ENCODE measurements at regions not wholly inside any gene's neighbourhood (a gene's known extent, or its start where the extent isn't known, plus 50 kb on each side); places are given as distances from the start of the nearest gene placed in this dataset.

DNA sequence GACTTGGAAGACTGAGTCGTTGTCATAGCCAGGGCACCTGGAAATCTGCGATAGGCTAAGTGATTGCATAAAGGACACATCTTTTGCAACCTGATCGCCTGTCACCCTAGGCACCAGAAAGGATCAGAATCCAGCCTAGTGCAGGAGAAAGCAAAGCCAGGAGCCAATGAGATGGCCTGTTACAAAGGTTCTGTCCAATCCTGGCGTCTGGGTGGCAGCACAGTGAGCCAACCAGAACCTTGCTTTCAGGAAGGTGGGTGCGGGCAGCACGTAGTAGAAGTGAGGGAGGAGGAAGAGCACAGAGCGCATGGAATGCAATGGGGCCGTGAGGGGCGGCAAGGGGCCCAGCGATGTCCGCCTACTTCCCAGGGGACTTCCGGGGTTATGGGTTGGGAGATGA lies 120.4 kb upstream of the GGTLC1 start:
- H3K4me3 ChIP-seq, result no peak overlapping the region
- no peaks in the 10 kb centered on the region for H3K9me2 ChIP-seq (replicated peaks; ENCODE audit: insufficient read depth)
- H3K9me3 ChIP-seq (ENCODE audit: low read depth), result no peaks in the 10 kb centered on the region
- H3K4me1 ChIP-seq (ENCODE audit: insufficient read depth), result no peaks in the 10 kb centered on the region
- WGBS (ENCODE audit: low lambda C conversion rate, missing lambda C conversion rate), result 95% methylated on average over 12 of the region's 12 CpGs
- no peak overlapping the region for H2AFZ ChIP-seq
- H3K79me2 ChIP-seq, result no peaks in the 10 kb centered on the region
- H3K4me2 ChIP-seq, result no peak overlapping the region
- no peak overlapping the region for H3K27ac ChIP-seq
- no peak for TF ChIP-seq EZH2 (IDR thresholded peaks at IDR 0.05; ENCODE audit: borderline replicate concordance)
- no peak for TF ChIP-seq EZH2phosphoT487 (IDR thresholded peaks at IDR 0.05; ENCODE audit: low read depth, severe bottlenecking, unreplicated experiment)
- TF ChIP-seq, protein P1, sequence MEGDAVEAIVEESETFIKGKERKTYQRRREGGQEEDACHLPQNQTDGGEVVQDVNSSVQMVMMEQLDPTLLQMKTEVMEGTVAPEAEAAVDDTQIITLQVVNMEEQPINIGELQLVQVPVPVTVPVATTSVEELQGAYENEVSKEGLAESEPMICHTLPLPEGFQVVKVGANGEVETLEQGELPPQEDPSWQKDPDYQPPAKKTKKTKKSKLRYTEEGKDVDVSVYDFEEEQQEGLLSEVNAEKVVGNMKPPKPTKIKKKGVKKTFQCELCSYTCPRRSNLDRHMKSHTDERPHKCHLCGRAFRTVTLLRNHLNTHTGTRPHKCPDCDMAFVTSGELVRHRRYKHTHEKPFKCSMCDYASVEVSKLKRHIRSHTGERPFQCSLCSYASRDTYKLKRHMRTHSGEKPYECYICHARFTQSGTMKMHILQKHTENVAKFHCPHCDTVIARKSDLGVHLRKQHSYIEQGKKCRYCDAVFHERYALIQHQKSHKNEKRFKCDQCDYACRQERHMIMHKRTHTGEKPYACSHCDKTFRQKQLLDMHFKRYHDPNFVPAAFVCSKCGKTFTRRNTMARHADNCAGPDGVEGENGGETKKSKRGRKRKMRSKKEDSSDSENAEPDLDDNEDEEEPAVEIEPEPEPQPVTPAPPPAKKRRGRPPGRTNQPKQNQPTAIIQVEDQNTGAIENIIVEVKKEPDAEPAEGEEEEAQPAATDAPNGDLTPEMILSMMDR (IDR thresholded peaks at IDR 0.05; ENCODE audit: poor library complexity), result no peak
- H4K20me1 ChIP-seq (ENCODE audit: insufficient read depth, poor library complexity, severe bottlenecking), result no peaks in the 10 kb centered on the region
- no peaks in the 10 kb centered on the region for H3K36me3 ChIP-seq (replicated peaks; ENCODE audit: insufficient read depth, low read depth)
- H3K27me3 ChIP-seq, result no peaks in the 10 kb centered on the region
- DNase-seq (ENCODE audit: low spot score), result no peak

DNA sequence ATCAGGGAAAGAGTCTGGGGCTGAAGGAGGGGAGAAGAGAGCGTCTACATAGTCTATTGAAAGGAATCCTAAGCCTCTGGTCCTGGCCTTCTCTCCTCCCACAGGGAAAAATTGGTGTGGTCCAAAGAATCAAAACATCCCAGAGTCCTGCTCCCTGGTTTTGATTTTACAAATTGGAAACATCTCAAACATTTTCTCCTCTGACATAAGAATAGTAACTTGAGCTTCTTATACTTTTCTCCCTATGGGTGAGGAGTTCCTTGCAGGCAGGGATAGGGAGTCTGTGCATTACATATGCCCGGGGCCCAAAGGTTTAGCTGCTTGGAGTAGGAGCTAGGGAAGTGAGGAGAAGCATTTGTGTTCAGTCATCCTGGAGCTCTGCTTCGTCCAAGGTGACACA lies 120.0 kb upstream of the GGTLC1 start:
- H3K9me2 ChIP-seq (replicated peaks; ENCODE audit: insufficient read depth), result no peaks in the 10 kb centered on the region
- no peaks in the 10 kb centered on the region for H3K27me3 ChIP-seq
- TF ChIP-seq EZH2 (IDR thresholded peaks at IDR 0.05; ENCODE audit: borderline replicate concordance) (no peak), EZH2phosphoT487 (IDR thresholded peaks at IDR 0.05; ENCODE audit: low read depth, severe bottlenecking, unreplicated experiment) (no peak)
- TF ChIP-seq, protein P1 (IDR thresholded peaks at IDR 0.05; ENCODE audit: poor library complexity), result no peak
- no peak overlapping the region for H2AFZ ChIP-seq
- no peak for DNase-seq (ENCODE audit: low spot score)
- no peaks in the 10 kb centered on the region for H4K20me1 ChIP-seq (ENCODE audit: insufficient read depth, poor library complexity, severe bottlenecking)
- no peak overlapping the region for H3K4me2 ChIP-seq
- 87% methylated on average over 3 of the region's 3 CpGs for WGBS (ENCODE audit: low lambda C conversion rate, missing lambda C conversion rate)
- no peak overlapping the region for H3K27ac ChIP-seq
- H3K9me3 ChIP-seq (ENCODE audit: low read depth), result no peaks in the 10 kb centered on the region
- H3K36me3 ChIP-seq (replicated peaks; ENCODE audit: insufficient read depth, low read depth), result no peaks in the 10 kb centered on the region
- H3K4me3 ChIP-seq, result no peak overlapping the region
- H3K79me2 ChIP-seq, result no peaks in the 10 kb centered on the region
- H3K4me1 ChIP-seq (ENCODE audit: insufficient read depth), result no peaks in the 10 kb centered on the region

DNA sequence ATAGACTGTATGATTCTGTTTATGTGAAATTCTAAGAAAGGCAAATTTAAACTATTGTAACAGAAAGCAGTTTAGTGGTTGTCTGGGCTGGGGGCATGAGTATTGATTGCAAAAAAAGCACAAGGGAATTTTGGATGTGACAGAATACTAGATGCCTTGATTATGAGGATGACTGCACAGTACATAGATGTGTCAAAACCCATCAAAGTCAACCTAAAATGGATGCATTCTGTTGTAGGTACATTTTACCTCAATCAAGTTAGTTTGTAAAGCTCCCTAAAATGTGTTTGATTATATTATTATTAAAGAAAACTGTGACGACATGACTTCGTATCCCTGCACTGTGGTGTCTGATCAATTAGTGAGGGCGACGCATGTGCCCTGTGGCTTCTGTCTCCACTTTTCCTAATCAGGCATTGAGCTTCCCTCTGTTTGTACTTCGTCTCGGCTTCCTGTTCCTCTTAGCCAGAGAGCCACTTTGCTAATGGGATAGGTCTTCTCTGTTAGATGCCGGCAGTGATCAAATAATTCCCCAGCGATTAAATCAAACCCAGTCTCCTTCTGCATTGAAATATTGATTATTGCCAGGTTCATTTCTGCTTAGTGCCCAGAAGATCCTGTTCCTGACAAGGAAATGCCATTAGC lies 118.3 kb upstream of the GGTLC1 start:
- H3K4me1 ChIP-seq (ENCODE audit: insufficient read depth), result no peaks in the 10 kb centered on the region
- DNase-seq (ENCODE audit: low spot score), result no peak
- H3K9me3 ChIP-seq (ENCODE audit: low read depth), result no peaks in the 10 kb centered on the region
- no peak overlapping the region for H3K4me3 ChIP-seq
- H2AFZ ChIP-seq, result no peak overlapping the region
- H3K27ac ChIP-seq, result no peak overlapping the region
- H4K20me1 ChIP-seq (ENCODE audit: insufficient read depth, poor library complexity, severe bottlenecking), result no peaks in the 10 kb centered on the region
- H3K9me2 ChIP-seq (replicated peaks; ENCODE audit: insufficient read depth), result no peaks in the 10 kb centered on the region
- no peaks in the 10 kb centered on the region for H3K27me3 ChIP-seq
- H3K79me2 ChIP-seq, result no peaks in the 10 kb centered on the region
- H3K36me3 ChIP-seq (replicated peaks; ENCODE audit: insufficient read depth, low read depth), result no peaks in the 10 kb centered on the region
- 77% methylated on average over 8 of the region's 8 CpGs for WGBS (ENCODE audit: low lambda C conversion rate, missing lambda C conversion rate)
- no peak overlapping the region for H3K4me2 ChIP-seq
- TF ChIP-seq, protein P1 (IDR thresholded peaks at IDR 0.05; ENCODE audit: poor library complexity), result no peak
- no peak for TF ChIP-seq EZH2 (IDR thresholded peaks at IDR 0.05; ENCODE audit: borderline replicate concordance)

All from hepatocyte (in vitro differentiated cells).